SU-DHL-6 (cell line): ENCODE measurements at regions not wholly inside any gene's neighbourhood (a gene's known extent, or its start where the extent isn't known, plus 50 kb on each side); places are given as distances from the start of the nearest gene placed in this dataset.

Source experiments
- CTCF ChIP-seq: fragments of 200-600 bp; sonication (generic); IDR thresholded peaks from one replicate; pipeline ENCODE4 v1.5.1; 2017; ENCODE audit warnings: antibody characterized with exemption, mild to moderate bottlenecking, low read length, moderate library complexity; ENCODE audit not compliant: insufficient read depth, poor library complexity, severe bottlenecking
- EZH2phosphoT487 ChIP-seq: fragments of 200-600 bp; sonication (generic), shearing (Covaris generic); conservative IDR thresholded peaks from 2 replicates; pipeline ENCODE4 v1.6.1; 2018; ENCODE audit warnings: mild to moderate bottlenecking, antibody characterized with exemption, low read length, moderate library complexity, mixed read lengths

DNA sequence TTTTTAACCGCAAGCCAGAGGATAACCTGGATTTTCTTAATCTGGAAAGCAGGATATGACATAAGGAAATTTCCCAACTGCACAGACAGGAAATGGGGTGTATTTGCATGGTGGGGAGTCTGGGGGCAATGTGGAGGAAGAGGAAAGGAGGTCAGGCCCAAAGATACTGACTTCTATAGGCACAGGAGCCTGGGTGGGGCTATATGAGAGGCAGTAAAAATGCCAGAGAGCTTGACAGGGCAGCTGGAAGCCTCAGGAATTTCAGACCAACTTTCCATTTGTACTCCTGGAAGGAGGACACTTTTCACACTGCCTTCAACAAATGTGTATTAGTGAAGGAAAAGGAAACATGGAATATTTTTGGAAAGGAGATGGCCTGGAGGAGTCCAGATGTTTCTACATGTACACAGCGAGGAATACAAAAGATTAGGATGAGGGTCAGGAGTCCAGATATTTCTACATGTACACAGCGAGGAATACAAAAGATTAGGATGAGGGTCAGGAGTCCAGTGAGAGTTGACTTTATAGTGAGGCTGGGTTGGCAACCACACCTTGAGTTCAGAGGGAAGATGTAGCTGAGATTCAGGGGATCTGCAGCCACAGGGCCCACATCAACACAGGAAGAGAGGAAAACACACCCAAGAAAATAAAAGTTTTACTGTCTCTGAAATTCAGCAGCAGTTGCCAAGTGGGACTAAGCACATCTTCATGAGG lies 111.9 kb upstream of the PTPRG start:
- TF ChIP-seq CTCF: no peak
- TF ChIP-seq EZH2phosphoT487: no peak
